Hematopoietic multipotent progenitor cell treated with erythropoietin and hydrocortisone succinate and interleukin-3 and kit ligand, for 17 days (in vitro differentiated cells): ENCODE measurements at regions not wholly inside any gene's neighbourhood (a gene's known extent, or its start where the extent isn't known, plus 50 kb on each side); places are given as distances from the start of the nearest gene placed in this dataset.

Experiments used
- DNase-seq: peaks from one replicate; pipeline ENCODE4 v3.0.0-alpha.2; 2015; ENCODE audit warnings: low spot score

GRCh38 chr3:83738202-83738601 is 1220.6 kb upstream of the CADM2 start:
- DNase-seq = no peak

DNA sequence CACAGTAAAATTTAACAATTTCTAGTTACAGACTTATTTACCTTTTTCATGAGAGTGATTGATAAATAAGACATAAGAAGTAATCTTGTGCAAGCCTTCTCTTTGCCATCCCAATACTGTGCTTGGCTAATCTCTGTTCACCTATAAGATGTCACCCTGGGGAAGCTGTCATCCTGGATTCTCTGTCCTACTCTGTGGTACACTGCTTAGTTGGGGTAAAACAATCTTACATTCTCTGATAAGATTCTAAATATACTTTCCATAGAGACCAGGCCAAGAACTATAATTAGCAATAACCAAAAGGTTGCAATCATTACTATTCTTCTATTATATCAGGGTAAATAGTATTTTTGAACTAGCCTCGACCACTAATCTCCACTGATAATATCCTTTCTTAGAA is 1218.3 kb upstream of the CADM2 start:
- no peak for DNase-seq

DNA sequence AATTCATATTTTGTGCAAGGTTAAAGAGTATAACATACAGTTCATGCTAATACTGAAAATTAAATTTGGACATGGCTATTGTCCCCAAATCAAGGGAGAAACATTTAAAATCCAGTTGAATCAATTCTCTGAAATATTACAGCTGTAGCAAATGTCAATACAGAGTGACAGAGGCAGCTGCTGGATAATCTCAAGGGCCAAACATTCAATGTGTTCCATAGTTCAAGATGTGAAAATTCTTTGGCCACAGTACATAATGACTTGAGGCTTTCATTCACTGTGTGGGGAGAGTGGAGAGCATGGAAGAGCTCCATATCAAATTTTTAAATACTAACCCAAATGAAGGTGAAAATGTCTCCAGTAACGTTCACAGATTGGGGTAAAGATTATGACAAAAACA is 1192.8 kb upstream of the CADM2 start:
- no peak for DNase-seq

DNA sequence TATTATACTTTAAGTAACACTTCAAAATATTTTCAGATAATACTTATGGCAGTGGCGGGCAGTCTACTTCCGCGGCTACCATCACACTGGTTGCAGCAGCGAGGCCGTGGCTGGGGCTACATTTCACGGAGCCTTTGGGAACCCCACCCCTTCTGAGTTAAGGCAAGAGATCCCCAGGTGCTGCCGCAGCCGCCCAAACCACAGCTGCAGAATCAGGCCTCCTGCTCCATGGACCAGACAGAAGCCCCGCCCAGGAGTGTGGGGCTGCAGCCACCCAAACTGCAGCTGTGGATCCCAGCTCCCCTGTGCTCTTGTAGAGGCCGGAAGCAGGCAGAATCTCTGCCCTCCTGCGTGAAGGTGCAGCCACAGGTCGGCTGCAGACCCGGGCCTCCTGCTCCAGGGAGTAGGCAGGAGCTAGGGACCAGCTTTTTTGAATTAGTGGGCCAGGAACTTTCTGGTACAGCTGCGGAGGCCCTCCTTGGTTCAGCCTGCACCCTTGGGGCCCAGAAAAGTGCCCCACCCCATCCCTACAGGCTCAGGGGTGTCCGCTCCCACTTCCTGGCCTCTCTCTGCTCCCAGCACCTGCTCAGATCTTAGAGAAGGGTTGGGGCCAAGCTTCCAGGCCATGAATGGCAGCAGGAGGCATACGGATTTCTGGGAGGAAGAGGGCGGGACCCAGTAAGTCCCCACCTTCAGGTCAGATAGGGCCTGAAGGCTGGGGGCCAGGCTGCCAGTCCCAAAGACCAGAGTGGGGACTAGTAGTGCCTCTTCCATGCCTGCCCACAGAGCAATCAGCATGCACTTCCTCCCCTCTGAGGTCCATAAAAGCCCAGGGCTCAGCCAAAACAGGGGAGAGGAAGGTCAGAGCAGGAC is 1188.8 kb upstream of the CADM2 start:
- no peak for DNase-seq

- DNase-seq = no peak
These were observed 1188.0 kb upstream of the CADM2 start for GRCh38 chr3:83770664-83771402.

DNA sequence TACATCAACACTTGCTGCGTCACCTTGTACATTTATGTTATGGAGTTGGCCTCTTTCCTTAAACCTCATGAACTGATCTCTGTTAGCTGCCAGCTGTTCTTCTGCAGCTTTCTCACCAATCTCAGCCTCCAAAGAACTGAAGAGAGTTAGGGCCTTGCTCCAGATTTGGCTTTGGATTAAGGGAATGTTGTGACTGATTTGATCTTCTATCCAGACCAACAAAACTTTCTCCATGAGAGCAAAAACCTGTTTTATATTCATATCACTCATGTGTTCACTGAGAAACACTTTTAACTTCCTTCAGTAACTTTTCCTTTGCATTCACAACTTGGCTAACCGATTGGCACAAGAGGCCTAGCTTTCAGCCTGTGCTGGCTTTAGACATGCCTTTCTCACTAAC is 1156.0 kb upstream of the CADM2 start:
- DNase-seq = no peak

- DNase-seq = no peak
These were observed 1151.3 kb upstream of the CADM2 start for GRCh38 chr3:83807511-83807910.

DNA sequence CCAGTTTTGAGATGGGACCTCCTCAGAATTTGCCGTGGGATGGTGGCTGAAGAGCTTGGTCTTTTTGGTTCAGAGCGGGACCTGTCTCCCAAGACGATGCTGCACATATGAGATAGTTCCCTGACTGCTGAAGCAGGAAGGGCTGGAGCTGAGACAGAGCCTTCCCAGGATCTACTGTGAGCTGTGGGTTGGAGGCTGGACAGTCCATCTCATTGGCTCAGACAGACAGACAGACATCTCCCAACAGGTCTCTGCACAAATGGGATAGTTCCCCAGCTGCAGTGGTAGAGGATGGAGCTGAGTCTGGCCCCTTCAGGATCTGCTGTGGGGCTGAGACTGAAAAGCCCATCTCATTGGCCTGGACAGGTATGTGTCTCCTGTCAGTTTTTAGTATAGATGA is 1145.6 kb upstream of the CADM2 start:
- DNase-seq = no peak

DNA sequence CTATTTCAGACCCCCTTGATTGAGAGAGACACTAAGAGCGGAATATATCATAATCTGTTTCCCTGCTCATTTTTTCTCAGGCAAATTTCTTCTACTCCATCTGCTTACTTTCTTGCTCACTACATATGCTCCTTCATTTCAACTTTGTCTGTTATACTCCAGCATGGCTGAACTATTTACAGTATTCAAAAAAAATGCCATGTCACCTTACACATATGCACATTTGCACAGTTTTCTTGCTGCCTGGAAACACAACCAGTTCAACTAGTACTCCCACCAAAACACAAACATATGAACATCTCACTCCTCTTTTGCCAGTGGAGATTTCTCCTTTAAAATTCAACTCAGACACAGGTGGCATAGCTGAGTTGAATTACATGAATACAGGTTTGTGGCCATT is 1142.1 kb upstream of the CADM2 start:
- no peak for DNase-seq

DNA sequence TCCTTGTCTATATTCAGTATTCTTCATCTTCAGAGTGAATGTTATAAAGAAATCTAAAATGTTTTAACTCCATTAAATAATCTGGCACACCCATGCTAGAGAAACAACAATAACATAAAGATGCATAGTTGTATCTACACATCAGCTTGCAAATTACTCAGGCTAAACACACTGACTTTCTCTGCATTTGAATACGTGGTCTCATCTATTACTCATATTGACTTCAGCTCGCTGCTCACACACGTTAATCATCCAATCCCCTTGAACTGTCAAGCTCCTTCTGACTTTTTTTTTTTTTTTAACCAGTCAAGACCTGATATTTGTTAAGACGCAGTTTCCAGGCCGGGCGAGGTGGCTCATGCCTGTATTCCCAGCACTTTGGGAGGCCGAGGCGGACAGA is 1137.3 kb upstream of the CADM2 start:
- DNase-seq = no peak

DNA sequence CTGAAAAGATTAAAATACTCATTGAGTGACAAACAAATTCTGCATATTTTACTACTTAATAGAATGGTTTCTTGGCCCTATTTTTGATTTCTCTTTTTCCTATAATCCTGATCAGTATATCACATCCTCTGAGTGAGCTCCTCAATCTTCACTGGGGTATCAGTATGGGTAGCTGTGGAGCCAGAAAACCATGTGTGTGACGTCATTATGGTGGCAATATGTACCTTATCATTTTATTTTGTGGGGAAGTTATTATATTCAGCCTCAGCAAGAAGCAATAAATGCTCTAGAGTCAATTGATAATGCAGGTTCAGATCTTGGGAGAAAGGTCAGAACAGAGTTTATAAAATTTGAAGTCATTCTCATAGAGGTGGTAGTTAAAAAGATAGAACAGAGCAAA is 1135.7 kb upstream of the CADM2 start:
- no peak for DNase-seq

DNA sequence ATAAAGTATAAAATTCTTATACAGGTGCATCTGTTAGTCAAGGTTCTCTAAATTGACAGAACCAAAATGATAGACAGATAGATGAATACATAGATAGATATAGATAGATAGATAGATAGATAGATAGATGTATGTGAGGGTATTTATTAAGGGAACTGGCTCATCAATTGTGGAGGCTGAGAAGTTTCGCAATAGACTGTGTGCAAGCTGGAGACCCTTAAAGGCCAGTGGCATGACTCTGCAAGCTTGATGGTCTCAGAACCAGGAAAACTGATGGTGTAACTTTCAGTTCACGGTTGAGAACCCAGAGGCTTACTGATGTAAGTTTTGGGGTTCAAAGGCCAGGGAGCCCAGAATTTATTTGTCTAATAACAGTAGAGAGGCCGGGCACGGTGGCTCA is 1123.7 kb upstream of the CADM2 start:
- DNase-seq = no peak

DNA sequence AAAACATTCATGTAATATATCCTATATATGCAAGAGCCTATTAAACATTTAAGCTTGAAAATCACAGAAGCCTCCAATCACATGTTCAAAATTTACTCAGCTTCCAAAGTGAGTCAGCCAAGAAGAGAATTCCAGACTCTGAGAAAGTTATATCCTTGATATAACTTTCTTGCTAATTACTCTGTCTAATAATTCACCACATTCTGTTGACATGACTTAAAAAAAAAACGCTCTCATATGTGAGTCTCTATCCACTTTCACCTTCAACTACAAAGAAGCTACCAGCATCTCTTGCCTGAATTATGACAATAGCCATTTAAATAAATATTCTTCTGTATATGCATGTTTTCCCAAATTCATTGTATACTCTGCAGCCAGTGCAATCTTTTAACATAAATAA is 1116.3 kb upstream of the CADM2 start:
- no peak for DNase-seq

DNA sequence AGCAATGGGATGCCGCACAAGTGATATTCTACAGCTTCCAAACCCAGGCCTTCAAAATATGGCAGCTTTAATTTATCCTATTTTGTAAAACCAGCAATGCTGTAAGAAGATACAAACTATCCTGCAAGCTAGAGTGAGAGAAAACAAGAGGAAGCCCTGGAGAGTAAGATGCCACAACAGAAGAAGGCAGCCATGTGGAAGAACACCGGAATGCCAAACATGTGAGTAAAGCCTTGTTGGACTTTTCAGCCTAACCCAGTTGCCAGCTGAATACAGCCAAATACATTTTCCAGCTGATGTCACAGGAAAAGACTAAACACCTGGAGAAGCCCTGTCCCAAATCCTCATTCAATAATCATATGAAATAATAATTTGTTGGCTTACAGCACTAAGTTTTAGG is 1115.1 kb upstream of the CADM2 start:
- no peak for DNase-seq

DNA sequence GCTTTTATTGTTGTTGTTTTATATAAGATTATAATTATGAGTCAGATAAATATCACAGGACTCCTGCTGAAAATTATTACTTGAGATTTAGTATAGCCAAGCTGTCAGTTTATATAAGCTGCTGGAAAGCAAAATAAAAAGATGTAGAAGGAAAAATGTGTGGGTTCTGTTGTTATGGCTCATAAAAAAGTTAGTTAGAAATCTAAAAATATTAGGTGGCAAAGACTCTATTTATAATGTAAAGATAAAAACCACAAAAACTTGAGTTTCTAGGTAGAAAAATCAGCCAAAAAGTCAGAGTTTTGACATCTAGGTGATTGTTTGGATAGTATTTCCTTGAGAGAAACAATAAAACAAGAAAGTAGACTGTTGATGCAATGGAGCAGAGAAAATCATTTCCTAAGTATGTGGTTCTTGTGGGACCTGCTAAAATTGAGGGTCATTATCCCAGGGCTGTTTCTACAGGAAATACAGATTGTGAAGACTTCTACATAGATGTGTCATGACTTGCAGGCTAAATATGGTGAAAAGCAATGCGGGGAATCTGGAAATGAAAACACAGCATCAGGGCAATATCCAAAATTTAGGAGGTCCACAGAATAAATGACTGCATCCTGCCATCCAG is 1109.6 kb upstream of the CADM2 start:
- DNase-seq = no peak

DNA sequence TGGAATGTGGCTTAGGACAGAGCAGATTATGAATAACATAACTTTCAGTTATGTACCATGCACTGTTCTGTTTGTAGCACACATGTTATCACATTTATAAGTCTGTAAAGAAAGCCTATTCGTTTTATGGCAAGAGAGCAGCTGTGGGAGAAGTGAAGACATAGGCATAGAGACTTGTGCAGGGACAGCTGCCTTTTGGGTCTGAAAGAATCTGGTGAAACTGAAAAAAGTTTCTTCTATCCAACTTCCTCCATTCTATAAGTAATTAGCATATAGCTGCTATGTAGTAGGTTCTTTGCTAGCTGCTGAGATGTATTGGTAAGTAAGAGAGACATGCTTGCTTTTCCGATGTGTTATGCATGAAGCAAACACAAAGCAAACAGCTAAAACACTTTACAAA is 1095.4 kb upstream of the CADM2 start:
- no peak for DNase-seq

DNA sequence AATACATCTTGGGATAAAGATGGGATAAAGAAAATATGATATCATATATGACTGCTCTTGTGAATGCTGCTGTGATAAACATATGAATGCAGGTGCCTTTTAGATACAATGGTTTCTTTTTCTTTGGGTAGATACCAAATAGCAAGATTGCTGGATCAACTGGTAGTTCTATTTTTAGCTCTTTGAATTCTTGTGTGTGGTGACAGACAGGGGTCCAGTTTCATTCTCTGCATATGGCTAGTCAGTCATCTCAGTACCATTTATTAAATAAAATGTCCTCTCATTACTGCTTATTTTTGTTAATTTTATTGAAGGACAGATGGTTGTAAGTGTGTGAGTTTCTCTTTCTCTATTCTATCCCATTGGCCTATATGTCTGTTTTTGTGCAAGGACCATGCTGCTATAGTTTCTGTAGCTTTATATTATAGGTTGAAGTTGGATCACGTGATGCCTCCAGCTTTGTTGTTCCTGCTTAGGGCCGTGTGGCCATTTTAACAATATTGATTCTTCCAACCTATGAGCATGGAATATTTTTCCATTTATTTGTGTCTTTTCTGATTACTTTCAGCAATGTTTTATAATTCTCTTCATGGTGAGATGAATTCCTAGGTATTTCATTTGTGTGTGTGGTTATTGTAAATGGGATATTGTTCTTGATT is 1089.8 kb upstream of the CADM2 start:
- DNase-seq = no peak

- DNase-seq = no peak
These were observed 1085.2 kb upstream of the CADM2 start for GRCh38 chr3:83873550-83873949.

- no peak for DNase-seq
These were observed 1080.9 kb upstream of the CADM2 start for GRCh38 chr3:83877910-83878309.

DNA sequence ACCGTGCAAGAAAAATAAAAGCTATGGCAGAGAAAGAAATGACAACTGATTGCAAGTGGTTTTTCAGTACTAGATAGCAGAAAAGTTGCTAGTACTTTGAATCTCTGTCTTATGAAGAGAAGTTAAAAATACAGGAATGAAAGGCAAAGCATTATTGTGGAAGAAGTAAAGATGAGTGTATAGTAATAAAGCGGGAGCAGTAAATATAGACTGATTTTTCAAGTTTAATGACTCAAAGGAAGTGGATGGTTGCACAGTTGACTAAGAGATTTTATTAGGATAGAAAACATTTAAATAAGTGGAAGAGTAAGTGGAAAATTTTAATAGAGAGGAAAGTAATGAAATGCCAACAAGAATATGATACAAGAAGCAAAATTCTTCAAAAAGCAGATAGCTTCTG is 1076.1 kb upstream of the CADM2 start:
- no peak for DNase-seq

DNA sequence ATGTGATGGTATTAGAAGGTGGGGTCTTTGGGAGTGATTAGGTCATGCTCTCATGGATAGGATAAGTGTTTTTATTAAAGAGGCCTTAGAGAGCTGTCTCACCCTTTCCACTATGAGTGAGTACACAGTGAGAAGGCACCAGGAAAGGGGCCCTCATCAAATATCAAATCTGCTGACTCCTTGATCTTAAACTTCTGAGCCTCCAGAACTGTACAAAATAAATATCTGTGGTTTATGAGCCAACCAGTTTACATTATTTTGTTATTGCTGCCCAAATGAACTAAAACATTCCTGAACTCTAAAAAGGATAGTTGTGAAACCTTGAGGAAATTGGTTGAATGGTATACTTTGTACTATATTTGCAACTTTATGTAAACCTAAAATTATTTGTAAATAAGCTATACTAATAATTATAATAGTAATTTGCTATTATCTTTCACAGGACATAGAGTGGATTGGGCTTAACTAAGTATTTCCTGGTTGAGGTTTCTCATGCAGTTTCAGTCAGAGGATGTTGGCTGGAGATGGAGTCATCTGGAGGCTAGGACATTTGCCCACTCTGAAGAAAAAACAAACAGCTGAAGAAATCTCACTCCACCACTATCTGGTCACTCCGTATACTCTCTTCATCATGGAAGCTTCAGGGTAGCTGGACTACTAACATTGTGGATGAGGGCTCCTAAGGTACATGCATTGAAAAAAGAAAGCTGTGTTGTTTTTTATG is 1068.6 kb upstream of the CADM2 start:
- no peak for DNase-seq

DNA sequence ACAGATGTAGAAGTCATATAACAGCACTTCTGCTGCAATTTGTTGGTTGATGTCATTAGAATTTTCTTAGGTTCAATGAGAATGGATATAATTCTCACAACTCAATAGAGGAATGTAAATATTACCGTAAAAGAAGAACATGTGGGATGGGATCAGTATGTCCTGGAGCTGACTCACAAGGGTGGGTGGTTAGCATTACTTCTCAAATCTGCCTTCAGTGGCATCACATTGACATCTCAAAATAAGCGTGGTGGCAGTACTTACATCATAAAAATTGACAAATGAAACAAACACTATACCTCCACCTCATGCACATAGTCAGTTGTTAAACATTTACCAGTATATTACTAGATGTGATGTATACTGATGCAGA is 1068.0 kb upstream of the CADM2 start:
- DNase-seq = no peak
